ENCODE measurements at regions not wholly inside any gene's neighbourhood (a gene's known extent, or its start where the extent isn't known, plus 50 kb on each side); places are given as distances from the start of the nearest gene placed in this dataset.

DNA sequence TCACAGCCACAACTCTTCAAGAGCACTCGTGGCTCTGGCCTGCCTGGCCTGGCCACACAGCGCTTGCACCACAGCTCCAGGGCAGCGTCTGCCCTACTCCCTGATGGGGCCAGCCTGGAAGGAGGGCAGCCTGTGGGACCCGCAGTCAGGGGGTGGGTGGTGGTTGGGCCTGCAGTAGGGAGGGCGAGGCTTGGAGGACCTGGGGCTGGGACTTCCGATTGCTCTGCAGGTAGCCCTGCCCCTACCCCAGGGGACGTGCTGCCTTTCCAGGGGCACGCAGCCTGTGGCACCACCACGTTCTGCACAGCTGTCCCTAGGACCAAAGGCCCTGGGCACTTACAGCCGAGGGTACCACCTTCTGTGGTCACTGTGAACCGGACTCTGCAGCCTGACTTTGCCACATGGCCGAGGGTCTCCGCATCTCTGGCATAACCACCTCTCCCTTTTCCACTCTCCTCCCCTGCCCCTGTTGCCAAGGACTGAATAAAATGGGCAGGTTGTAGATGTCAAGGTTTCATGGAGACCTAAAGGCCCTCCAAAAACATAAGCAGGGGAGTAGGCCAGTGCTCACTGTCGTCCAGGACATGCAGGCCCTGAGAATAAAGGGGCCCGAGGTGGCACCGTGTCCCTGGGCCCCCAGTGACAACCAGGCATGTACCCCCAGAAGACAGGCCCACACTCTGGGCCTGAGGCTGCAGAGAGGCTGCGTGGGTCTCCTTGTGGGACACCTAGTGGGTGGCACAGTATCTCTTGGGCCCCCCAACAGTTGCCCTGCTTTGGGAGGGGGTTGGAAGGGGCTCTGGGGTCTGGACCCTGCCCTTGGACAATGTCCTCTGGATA lies 87.3 kb downstream of the INHBB start:
- no peaks in the 10 kb centered on the region for H3K4me1 ChIP-seq (ENCODE audit: insufficient read depth, low read length)
- no peak for TF ChIP-seq EZH2 (IDR thresholded peaks at IDR 0.05; ENCODE audit: borderline replicate concordance, low read depth, low read length, severe bottlenecking)
- TF ChIP-seq, protein P1, sequence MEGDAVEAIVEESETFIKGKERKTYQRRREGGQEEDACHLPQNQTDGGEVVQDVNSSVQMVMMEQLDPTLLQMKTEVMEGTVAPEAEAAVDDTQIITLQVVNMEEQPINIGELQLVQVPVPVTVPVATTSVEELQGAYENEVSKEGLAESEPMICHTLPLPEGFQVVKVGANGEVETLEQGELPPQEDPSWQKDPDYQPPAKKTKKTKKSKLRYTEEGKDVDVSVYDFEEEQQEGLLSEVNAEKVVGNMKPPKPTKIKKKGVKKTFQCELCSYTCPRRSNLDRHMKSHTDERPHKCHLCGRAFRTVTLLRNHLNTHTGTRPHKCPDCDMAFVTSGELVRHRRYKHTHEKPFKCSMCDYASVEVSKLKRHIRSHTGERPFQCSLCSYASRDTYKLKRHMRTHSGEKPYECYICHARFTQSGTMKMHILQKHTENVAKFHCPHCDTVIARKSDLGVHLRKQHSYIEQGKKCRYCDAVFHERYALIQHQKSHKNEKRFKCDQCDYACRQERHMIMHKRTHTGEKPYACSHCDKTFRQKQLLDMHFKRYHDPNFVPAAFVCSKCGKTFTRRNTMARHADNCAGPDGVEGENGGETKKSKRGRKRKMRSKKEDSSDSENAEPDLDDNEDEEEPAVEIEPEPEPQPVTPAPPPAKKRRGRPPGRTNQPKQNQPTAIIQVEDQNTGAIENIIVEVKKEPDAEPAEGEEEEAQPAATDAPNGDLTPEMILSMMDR (IDR thresholded peaks at IDR 0.05; ENCODE audit: borderline replicate concordance, extremely low read depth, low read length, poor library complexity, severe bottlenecking) = no peak
- H3K36me3 ChIP-seq (ENCODE audit: insufficient read depth, low read length) = no peaks in the 10 kb centered on the region
- H3K27ac ChIP-seq (ENCODE audit: low read length) = no peak overlapping the region
- no peaks in the 10 kb centered on the region; the same call in none of the 2 replicates for H4K20me1 ChIP-seq (ENCODE audit: insufficient read depth, low read length)
- peaks cover 13% of the 10 kb centered on the region for H3K27me3 ChIP-seq (ENCODE audit: insufficient read depth, low read length, poor library complexity)
- no peak overlapping the region for H2AFZ ChIP-seq (ENCODE audit: low read depth, low read length)
- H3K79me2 ChIP-seq (ENCODE audit: insufficient read depth, low read length) = no peaks in the 10 kb centered on the region
- H3K9ac ChIP-seq (ENCODE audit: low read depth, low read length) = no peak overlapping the region
- no peak overlapping the region for H3K4me2 ChIP-seq (ENCODE audit: insufficient read depth, low read length)
- DNase-seq = no peak
- no peaks in the 10 kb centered on the region for H3K9me3 ChIP-seq (ENCODE audit: insufficient read depth, low read length, severe bottlenecking)
- no peak overlapping the region for H3K4me3 ChIP-seq (ENCODE audit: low read depth in 1 of 2, low read length in 2 of 2)
- ATAC-seq (ENCODE audit: insufficient read depth, low read depth) = no peak

DNA sequence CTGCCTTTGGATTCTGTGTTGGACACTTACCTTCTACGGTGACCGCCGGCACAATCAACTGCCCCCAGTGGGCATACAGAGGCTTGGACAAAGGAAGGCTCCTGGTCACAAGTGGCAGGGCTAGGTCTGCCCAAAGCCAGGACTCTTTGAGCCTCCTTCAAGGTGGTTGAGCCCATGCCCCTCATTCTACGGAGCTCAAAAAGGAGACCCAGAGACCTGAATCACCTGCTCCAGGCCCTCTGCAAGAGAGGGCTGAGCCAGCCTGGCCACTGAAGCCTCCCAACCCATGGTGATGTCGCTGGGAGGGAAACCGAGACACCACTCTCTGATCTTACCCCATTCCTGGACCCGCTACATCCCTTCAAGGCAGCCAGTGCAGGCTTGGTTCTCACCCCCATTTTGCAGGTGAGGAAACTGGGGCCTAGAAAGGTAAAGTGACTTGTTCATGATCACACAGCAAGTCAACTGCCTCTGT lies 87.9 kb downstream of the INHBB start:
- no peak overlapping the region for H3K4me2 ChIP-seq (ENCODE audit: insufficient read depth, low read length)
- no peaks in the 10 kb centered on the region for H3K9me3 ChIP-seq (ENCODE audit: insufficient read depth, low read length, severe bottlenecking)
- ATAC-seq (ENCODE audit: insufficient read depth, low read depth) (no peak), DNase-seq (no peak)
- no peak overlapping the region for H3K27ac ChIP-seq (ENCODE audit: low read length)
- TF ChIP-seq, protein P1 (IDR thresholded peaks at IDR 0.05; ENCODE audit: borderline replicate concordance, extremely low read depth, low read length, poor library complexity, severe bottlenecking) = no peak
- TF ChIP-seq EZH2 (IDR thresholded peaks at IDR 0.05; ENCODE audit: borderline replicate concordance, low read depth, low read length, severe bottlenecking) = no peak
- no peak overlapping the region for H3K4me3 ChIP-seq (ENCODE audit: low read depth in 1 of 2, low read length in 2 of 2)
- no peak overlapping the region for H3K9ac ChIP-seq (ENCODE audit: low read depth, low read length)
- no peaks in the 10 kb centered on the region for H3K36me3 ChIP-seq (ENCODE audit: insufficient read depth, low read length)
- no peaks in the 10 kb centered on the region for H3K79me2 ChIP-seq (ENCODE audit: insufficient read depth, low read length)
- H3K27me3 ChIP-seq (ENCODE audit: insufficient read depth, low read length, poor library complexity) = peaks cover 7% of the 10 kb centered on the region
- H4K20me1 ChIP-seq (ENCODE audit: insufficient read depth, low read length) = no peaks in the 10 kb centered on the region; the same call in none of the 2 replicates
- H3K4me1 ChIP-seq (ENCODE audit: insufficient read depth, low read length) = no peaks in the 10 kb centered on the region
- no peak overlapping the region for H2AFZ ChIP-seq (ENCODE audit: low read depth, low read length)

DNA sequence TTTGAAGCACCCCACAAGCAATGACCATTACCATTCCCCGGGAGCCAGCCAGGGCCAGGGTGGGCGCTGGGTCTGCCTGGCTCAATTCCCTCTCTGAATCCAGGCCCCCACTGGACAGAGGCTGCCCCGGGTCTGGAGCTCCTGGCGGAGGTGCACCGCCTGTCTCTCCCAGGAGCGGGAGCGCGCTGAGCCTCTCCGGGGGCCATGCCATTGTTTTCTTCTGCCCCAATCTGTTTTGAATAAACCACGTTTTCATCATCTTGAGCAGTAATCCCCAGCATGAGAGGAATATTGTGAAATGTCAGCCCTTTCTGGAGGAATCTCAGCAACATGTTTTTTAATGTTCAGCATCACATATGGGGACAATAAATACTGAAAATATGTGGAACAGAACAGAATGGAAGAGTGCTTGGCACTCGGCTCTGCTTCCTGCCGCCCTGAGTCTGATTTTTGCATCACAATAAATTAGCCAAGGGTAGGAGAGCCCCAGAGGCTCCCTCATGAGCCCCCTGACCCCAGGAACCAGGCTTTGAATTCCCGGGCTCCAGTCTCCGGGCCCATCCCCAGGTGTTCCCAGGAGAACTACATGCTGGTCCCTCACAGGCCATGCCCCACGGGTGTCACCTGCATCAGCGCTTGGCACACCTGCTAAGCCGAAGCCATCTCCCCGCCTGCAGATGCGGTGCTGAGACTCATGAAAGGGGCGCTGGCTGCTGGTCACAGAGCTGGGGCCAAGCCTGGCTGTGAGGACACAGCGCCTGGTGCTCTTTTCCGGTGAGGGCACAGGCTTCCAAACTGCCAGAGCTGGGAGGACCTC lies 88.8 kb downstream of the INHBB start:
- DNase-seq = no peak
- H3K4me1 ChIP-seq (ENCODE audit: insufficient read depth, low read length) = no peaks in the 10 kb centered on the region
- TF ChIP-seq, protein P1 (IDR thresholded peaks at IDR 0.05; ENCODE audit: borderline replicate concordance, extremely low read depth, low read length, poor library complexity, severe bottlenecking) = no peak
- TF ChIP-seq EZH2 (IDR thresholded peaks at IDR 0.05; ENCODE audit: borderline replicate concordance, low read depth, low read length, severe bottlenecking) = no peak
- peaks cover 2% of the 10 kb centered on the region for H3K27me3 ChIP-seq (ENCODE audit: insufficient read depth, low read length, poor library complexity)
- no peak for ATAC-seq (ENCODE audit: insufficient read depth, low read depth)
- no peaks in the 10 kb centered on the region for H3K9me3 ChIP-seq (ENCODE audit: insufficient read depth, low read length, severe bottlenecking)
- H4K20me1 ChIP-seq (ENCODE audit: insufficient read depth, low read length) = no peaks in the 10 kb centered on the region; the same call in none of the 2 replicates
- H2AFZ ChIP-seq (ENCODE audit: low read depth, low read length) = no peak overlapping the region
- no peak overlapping the region for H3K4me2 ChIP-seq (ENCODE audit: insufficient read depth, low read length)
- H3K27ac ChIP-seq (ENCODE audit: low read length) = no peak overlapping the region
- no peak overlapping the region for H3K9ac ChIP-seq (ENCODE audit: low read depth, low read length)
- no peaks in the 10 kb centered on the region for H3K79me2 ChIP-seq (ENCODE audit: insufficient read depth, low read length)
- no peak overlapping the region for H3K4me3 ChIP-seq (ENCODE audit: low read depth in 1 of 2, low read length in 2 of 2)
- no peaks in the 10 kb centered on the region for H3K36me3 ChIP-seq (ENCODE audit: insufficient read depth, low read length)
